Left lung (tissue), 4 donors: ENCODE measurements at regions not wholly inside any gene's neighbourhood (a gene's known extent, or its start where the extent isn't known, plus 50 kb on each side); places are given as distances from the start of the nearest gene placed in this dataset.
A peak's percentile ranks its signal among the peaks of the same experiment; 100 is the strongest.

Experiments used
- ATAC-seq: fragments of 200-7000 bp; cut with Tn5 transposase; one replicate; pipeline ENCODE4 v1.9.1; 2020; ENCODE audit warnings: moderate library complexity
- DNase-seq, 4 donors: peaks; one replicate each; pipeline ENCODE4 v3.0.0-alpha.2; 2013 to 2020
- H3K27ac ChIP-seq, 2 donors: fragments of 200-600 bp; sonication (generic) in 1 of 2; one replicate each; pipeline versions ENCODE4 v1.5.0 to v1.8.0; 2020 to 2021
- H3K27me3 ChIP-seq, 2 donors: fragments of 200-600 bp; sonication (generic) in 1 of 2; one replicate each; pipeline versions ENCODE4 v1.5.0 to v1.8.0; 2020 to 2021
- H3K36me3 ChIP-seq, 2 donors: fragments of 200-600 bp; sonication (generic) in 1 of 2; one replicate each; pipeline versions ENCODE4 v1.5.0 to v1.8.0; 2020 to 2021
- H3K4me1 ChIP-seq, 2 donors: fragments of 200-600 bp; one replicate each; pipeline ENCODE4 v1.8.0; 2021
- H3K4me3 ChIP-seq, 2 donors: fragments of 200-600 bp; sonication (generic) in 1 of 2; one replicate each; pipeline versions ENCODE4 v1.5.0 to v1.8.0; 2020 to 2021; ENCODE audit warnings: mild to moderate bottlenecking in 1 of 2
- H3K9me3 ChIP-seq, 2 donors: fragments of 200-600 bp; sonication (generic) in 1 of 2; one replicate each; pipeline versions ENCODE4 v1.5.0 to v1.8.0; 2020 to 2021
- intact Hi-C, 2 donors: fragments of 100-400 bp; cut with DNase I; formaldehyde crosslinking; loops; one replicate each; pipeline versions ENCODE4 v1.11.2 to v1.14.2; 2022
- TF ChIP-seq, protein P1 (sequence below), 2 donors: fragments of 200-600 bp; sonication (generic) in 1 of 2; IDR thresholded peaks; one replicate each; pipeline versions ENCODE4 v1.5.0 to v1.8.0; 2021; ENCODE audit warnings: antibody characterized with exemption in 2 of 2
- donor health status: DM: no; HTN: yes; CAD: no.
- donor health status: DM: no; HTN: no; CAD: no.

DNA sequence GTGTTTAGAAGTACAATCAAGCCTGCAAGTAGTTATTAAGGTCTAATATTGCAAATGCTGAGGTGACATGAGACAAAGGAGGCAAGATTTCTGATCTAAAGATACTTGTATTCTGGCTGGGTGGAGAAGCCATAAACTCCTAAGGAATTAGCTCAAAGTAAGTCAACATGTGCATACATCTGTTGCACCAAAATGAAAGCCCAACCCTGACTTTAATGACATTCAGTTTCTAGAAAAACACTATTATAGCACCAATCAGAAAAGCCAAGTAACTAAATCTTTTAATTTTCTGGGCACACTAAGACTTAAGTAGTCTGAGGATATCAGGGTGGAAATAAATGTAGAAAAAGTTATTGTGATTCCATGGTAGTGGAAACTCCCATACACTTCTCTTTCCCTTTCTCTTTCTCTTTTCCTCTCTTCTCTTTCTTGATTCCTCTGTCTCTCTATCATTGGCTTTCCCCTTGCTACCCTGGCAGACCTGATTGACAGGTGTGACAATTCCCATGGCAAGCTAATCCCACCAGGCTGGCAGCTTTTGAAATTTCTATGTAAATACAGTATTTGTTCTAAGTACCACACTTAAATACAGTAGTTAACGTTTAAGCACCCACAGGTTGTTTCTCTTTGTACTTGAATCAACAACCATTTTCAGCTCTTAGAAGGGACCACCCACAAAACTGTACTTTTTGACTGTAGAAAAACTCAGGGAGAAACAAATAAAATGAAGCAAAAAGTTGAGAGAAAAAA, 528.4 kb upstream of the SEMA6D start:
- no peak overlapping the region for H3K27ac ChIP-seq
- no peak overlapping the region for H3K4me3 ChIP-seq
- DNase-seq (peak in 2 of 4 donors; percentile 8 to 40), ATAC-seq (no peak)
- TF ChIP-seq, protein P1, sequence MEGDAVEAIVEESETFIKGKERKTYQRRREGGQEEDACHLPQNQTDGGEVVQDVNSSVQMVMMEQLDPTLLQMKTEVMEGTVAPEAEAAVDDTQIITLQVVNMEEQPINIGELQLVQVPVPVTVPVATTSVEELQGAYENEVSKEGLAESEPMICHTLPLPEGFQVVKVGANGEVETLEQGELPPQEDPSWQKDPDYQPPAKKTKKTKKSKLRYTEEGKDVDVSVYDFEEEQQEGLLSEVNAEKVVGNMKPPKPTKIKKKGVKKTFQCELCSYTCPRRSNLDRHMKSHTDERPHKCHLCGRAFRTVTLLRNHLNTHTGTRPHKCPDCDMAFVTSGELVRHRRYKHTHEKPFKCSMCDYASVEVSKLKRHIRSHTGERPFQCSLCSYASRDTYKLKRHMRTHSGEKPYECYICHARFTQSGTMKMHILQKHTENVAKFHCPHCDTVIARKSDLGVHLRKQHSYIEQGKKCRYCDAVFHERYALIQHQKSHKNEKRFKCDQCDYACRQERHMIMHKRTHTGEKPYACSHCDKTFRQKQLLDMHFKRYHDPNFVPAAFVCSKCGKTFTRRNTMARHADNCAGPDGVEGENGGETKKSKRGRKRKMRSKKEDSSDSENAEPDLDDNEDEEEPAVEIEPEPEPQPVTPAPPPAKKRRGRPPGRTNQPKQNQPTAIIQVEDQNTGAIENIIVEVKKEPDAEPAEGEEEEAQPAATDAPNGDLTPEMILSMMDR (IDR thresholded peaks at IDR 0.05) = no peak
- H3K9me3 ChIP-seq = no peaks in the 10 kb centered on the region
- intact Hi-C loops = no loop called here
- H3K36me3 ChIP-seq = no peaks in the 10 kb centered on the region
- peaks cover 7 to 11% of the 10 kb centered on the region in 2 donors for H3K4me1 ChIP-seq
- H3K27me3 ChIP-seq = peaks cover 26 to 40% of the 10 kb centered on the region in 2 donors

DNA sequence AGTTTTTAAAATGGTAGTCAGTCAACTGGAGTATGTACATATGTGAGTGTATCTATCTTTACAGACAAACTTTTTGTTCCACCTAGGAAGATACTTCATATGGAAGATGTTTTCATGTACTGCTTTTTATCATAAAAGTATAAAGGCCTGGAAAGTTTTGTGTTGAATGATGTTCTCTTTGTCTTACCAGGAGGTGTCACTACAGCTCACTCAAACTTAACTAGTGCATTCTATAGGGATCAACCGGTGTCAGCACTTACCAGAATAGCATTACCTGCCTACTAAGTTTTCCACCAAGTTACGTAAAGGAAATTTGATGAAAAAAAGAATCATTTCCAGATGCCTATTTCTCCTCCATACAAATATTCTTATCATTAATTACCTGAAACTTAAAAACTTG, 522.6 kb upstream of the SEMA6D start:
- TF ChIP-seq, protein P1 (IDR thresholded peaks at IDR 0.05) = peak in 1 of 2 donors; percentile 20
- intact Hi-C loops = loop anchor here in 1 of 2 donors (5.0 kb wide), 1 partner anchor 793 kb away; no protein-coding TSS in a partner anchor
- peak; percentile 46 for ATAC-seq

DNA sequence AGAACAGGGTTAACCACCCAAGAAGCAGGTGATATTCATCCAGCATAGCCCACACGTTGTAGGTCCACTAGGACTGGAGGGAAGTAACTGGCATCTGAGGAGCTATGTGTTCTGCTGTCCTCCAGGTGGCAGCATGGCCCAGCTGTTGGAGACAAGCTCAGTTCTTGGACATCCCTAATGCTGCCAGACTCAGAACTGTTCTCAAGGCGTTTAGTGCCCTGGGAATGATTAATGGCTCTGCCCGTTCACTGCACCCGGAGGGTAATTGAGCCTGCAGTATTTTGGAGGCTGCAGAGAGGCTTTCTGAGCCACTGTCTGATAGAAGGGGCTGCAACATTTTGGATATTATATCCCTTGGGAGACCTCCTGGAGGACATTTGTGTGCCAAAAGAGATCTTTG, 521.3 kb upstream of the SEMA6D start:
- TF ChIP-seq, protein P1 (IDR thresholded peaks at IDR 0.05) = peak; percentile 67 to 74
- Histone ChIP-seq H3K27ac (no peak overlapping the region), H3K4me1 (no peaks in the 10 kb centered on the region), H3K36me3 (no peaks in the 10 kb centered on the region), H3K27me3 (no peaks in the 10 kb centered on the region), H3K9me3 (no peaks in the 10 kb centered on the region), H3K4me3 (no peak overlapping the region)
- ATAC-seq (peak; percentile 100), DNase-seq (peak; percentile 75 to 93 (median 80))
- intact Hi-C loops = loop anchor here in 1 of 2 donors (5.0 kb wide), 1 partner anchor 791 kb away; no protein-coding TSS in a partner anchor

More for the DNA sequence above, 522.6 kb upstream of the SEMA6D start:
- Histone ChIP-seq H3K4me3 (no peak overlapping the region), H3K27ac (no peak overlapping the region), H3K36me3 (no peaks in the 10 kb centered on the region), H3K27me3 (no peaks in the 10 kb centered on the region), H3K9me3 (no peaks in the 10 kb centered on the region), H3K4me1 (no peaks in the 10 kb centered on the region)
- peak in 2 of 4 donors; percentile 24 to 53 for DNase-seq

DNA sequence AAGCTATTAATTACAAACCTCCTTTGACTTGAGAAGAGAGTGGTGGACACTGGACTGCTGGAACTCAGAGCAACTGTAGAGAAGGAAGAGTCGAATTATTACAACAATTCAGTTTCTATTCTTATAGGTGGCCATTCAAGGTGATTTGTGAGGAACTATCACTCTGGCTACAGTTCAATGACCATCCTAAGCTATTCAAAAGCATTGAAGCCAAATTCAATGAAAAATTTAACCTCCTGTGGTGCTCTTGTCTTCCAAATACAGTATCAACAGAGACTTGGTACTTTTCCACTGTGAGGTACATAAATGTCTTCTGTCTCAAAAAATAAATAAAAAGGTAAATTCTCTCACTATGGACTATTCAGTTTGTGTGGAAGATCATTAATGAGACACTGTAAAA, 513.3 kb upstream of the SEMA6D start:
- no peaks in the 10 kb centered on the region for H3K9me3 ChIP-seq
- H3K4me3 ChIP-seq = no peak overlapping the region
- ATAC-seq (no peak), DNase-seq (no peak)
- H3K27ac ChIP-seq = no peak overlapping the region
- no peaks in the 10 kb centered on the region for H3K36me3 ChIP-seq
- TF ChIP-seq, protein P1 (IDR thresholded peaks at IDR 0.05) = no peak
- H3K27me3 ChIP-seq = no peaks in the 10 kb centered on the region
- intact Hi-C loops = no loop called here
- H3K4me1 ChIP-seq = no peaks in the 10 kb centered on the region

DNA sequence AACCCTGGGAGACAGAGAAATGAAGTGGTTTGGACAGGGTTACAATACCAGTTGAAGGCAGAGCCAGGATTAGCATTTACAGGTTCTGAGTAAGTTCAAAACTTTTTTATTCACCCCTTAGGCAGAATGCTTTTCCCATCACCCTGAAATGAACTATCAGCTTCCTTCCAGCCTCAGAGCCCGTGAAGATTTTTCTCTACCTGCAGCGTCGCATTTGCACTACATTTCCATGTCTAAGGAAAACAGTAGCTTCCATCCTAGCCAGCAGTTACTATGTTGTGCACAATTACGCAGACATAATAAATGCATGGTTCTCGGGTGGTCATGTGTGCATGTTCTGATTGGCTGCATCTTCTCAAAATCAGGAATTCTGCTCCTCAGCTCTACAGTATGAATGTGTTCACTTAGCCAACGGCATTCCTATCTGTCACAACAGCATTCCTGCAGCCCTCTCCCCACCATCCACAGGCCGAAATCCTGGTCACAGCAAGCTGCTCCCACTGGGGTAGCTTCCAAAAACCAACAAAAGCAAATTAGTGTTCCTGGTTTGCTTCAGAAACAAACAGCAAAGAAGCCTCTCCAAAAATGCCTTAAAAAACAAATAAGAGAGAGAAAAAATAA, 510.8 kb upstream of the SEMA6D start:
- Histone ChIP-seq H3K4me3 (no peak overlapping the region), H3K9me3 (no peaks in the 10 kb centered on the region), H3K4me1 (no peaks in the 10 kb centered on the region), H3K27ac (no peak overlapping the region), H3K36me3 (no peaks in the 10 kb centered on the region), H3K27me3 (no peaks in the 10 kb centered on the region)
- intact Hi-C loops = no loop called here
- TF ChIP-seq, protein P1 (IDR thresholded peaks at IDR 0.05) = no peak
- no peak for DNase-seq
- ATAC-seq = no peak
